ENCODE measurements at regions not wholly inside any gene's neighbourhood (a gene's known extent, or its start where the extent isn't known, plus 50 kb on each side); places are given as distances from the start of the nearest gene placed in this dataset.
"Not testable (repeated sequence)": the region's sequence is repeated elsewhere in the genome, so short reads cannot be mapped to it uniquely, and the experiment has no call there.

- TF ChIP-seq CTCF (conservative IDR thresholded peaks at IDR 0.05); ZFX (IDR thresholded peaks at IDR 0.05): not testable (repeated sequence)
Measured at GRCh38 chr1:221257548-221257947, 378.3 kb downstream of the HLX start.
